SK-N-DZ (cell line): ENCODE measurements at regions not wholly inside any gene's neighbourhood (a gene's known extent, or its start where the extent isn't known, plus 50 kb on each side); places are given as distances from the start of the nearest gene placed in this dataset.
A peak's percentile ranks its signal among the peaks of the same experiment; 100 is the strongest.

Experiments
- DNase-seq: peaks from one replicate; pipeline ENCODE4 v3.0.0-alpha.2; 2015; ENCODE audit warnings: low spot score

DNA sequence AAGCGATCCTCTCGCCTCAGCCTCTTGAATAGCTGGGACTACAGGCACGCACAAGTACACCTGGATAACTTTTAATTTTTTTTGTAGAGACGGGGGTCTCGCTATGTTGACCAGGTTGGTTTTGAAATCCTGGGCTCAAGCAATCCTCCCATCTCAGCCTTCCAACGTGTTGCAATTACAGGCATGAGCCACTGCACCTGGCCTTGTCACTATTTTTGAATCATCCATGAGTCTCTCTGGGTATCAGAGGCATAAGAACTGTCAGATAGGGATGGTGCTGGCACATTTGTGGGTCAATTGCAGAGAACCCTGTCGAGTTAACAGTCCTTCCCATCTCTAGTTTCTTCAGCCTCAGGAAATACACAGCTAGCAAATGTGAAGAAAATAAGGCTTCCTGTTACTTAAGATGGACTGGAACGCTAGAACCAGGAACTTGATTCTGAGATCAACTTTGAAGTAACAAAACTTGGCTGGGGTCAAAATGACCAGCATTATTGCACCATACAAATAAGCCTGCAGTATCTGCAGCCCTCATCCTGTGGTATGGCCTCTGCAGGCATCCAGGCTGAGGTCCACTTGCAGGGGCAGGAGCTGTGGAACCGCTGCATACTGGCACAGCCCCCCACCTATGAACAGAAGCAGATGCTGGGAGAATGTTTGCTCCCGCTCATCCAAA is 124.3 kb upstream of the GADD45A start:
- DNase-seq, result no peak

DNA sequence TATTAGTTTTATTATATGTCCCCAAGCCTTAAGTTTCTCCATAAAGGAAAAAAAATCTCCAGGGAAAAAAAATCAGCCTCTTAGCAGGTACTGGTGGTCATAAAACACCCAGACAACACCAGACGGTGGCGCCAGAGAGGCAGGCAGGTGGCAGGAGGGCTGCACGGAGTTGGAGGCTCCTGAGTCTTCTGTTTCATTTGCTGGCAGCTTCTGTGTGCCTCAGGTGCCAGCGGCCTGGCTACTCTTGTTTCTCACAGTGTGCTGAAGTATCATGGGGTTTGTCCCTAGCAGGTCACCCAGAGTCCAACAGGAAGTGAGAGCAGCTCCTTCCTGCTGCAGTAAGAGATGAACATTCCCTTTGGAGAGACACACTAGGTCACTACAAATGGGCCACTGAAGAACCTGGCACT is 123.3 kb upstream of the GADD45A start:
- peak; percentile 82 for DNase-seq

DNA sequence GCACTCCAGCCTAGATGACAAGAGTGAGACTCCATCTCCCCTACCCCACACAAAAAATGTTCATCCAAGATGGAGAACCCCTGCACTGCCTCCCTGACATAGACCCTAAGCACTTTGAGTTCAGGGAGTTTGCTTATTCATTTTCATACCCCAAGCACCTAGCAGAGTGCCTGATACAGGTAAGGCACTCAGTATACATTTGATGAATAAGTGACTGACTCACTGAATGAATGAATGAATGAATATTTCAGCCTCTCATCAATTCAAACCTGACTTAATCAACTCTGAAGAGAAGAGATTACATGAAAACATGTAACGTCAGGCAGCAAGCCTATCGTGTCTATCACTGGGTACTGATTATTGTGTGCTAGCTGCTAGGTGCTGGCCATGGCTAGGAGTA is 121.3 kb upstream of the GADD45A start:
- no peak for DNase-seq

DNA sequence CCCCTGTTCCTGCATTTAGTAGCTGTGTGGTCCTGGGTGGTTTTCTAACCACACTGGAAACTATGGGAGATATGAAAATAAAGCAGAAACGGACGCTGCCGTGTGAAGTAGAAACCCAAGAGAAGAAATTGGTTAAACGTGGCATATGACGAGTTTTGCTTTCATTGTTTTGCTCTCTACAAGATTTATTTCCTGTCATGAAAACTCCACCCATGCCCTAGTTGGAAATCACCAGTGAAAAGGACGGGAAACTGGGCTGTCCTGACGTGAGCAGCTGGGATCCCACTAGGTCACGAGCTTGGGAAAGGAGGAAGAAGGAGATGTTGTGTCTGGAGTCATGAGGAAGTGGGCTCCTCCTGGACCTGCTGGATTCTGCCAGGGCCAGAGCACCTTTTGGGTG is 120.8 kb upstream of the GADD45A start:
- no peak for DNase-seq

DNA sequence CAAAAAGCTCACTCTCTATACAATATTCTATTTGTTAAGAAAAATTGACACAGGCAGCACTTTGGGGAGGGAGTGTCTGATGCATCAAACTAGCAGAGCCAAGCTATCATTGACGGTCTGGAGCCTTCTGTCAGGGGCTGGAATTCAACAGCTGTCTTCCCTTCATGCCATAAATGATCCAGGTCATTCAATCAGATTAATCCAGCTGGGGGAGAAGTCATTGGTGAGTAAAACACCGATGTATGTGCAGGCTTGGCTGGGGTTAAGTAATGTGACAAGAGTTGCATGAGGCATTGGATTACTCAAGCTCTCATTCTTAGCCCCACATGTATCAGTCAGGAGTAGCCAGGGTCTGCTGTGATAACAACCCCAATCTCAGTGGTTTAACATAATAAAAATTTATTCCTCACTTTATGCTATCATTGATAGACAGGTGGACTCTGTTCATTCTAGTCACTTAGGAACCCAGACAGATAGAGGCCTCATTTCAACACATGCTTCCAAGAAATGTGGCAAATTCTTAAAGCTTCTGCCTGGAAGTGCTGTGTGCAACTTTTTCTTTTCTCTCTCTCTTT is 118.1 kb upstream of the GADD45A start:
- no peak for DNase-seq

DNA sequence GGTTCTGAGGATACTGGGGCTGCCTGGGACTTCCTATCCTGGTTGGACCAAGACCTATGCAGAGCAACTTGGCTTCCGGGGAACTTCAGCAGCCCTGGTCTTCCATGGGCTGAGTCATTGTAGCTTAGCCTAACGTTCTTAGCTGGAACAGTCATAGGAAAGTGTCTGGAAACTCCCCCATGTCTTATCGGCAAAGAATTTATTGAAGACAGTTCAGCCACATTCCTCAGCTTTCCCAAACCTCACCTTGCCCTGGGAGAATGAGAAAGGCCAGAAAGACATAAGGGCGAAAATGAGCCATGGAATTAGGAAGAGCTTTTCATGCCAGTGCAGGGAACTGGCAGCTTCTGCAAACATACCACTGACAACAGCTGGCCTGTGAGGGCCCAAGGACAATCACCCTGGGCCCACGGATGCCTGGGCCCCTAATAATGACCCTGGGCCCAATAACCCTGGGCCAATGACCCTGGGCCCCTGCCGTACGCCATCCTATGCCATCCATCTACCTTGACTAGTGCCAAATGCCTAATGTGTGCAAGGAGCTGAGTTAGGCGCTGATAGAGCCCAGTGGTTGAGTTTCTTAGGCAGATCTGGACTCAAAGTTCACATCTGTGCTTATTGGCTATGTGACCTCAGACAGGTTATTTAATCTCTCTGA is 114.4 kb upstream of the GADD45A start:
- no peak for DNase-seq

DNA sequence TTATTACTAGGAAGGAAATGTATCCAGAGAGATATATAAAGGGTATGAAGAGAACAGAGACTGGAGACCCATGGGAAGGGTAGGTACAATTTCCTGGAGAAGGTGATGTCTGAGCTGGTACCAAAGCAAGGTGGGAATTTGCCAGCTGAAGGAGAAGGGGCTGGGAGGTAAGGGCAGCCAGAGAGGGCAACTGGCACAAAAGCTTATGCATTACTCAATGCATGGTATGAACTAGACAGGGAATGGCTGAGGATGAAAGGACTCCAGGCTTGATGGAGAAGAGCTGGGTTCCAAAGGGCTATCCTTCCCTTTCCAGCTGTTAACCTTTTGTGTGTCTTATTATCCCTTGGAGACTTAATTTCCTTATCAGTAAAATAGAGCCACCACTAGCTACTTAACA is 113.6 kb upstream of the GADD45A start:
- DNase-seq, result no peak

DNA sequence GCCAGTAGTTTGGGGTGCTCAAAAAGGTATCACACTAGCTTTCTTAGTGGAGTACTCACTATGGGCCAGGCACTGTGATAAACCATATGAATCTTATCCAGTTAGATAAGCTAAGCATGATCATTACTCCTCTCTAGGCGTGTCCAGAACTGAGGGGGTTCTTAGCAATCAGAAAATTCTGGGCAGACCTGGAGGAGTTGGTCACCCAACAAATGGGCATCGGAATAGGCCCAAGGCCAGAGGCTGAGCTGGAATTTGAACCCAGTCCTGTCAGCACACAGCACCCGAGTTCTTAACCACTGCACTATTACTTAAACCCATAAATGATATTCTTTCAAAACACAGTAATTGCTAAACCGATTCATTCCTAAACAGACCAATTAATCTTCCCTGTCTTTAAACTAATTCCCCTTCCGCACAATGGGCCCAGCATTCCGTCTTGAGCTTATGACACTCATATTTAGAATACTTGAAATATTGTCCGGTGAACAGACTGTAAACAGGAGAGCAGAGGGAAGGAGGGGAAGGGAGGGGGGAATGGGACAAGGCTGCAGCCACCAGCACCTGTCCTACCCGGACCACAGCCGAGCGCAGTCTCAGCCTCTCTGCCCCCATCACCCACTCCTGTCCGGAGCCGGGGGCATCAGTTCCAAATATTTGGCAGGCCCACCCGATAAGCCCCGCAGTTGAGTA is 113.0 kb upstream of the GADD45A start:
- no peak for DNase-seq

DNA sequence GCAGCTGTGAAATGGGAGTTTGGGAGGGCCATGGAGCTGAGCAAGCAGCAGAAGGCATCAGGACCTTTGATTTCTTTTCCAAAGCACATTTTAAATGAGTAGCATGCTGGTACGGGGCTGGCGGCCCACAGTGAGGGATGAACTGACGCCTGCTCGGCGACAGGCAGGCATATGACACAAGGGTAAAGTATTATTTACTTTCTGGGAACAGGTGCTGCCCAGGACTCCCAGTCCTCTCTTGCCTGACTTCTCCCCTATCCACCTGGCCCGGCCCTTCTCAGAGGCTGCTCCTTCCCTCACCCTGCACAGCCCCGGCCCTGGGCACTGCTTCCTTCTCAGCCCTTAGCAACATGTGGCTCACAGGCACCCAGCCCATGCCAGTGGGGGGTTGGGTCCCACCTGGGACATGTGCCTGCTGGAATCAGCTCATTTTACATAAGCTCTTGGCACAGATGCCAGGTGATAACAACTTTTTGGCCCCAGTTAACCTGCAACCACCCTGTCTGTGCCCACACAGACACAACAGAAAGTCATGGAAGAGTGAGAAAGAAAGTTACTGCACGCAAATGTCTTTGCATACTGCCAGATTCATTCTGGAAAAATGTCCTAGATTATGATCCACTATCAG is 112.3 kb upstream of the GADD45A start:
- DNase-seq, result no peak

DNA sequence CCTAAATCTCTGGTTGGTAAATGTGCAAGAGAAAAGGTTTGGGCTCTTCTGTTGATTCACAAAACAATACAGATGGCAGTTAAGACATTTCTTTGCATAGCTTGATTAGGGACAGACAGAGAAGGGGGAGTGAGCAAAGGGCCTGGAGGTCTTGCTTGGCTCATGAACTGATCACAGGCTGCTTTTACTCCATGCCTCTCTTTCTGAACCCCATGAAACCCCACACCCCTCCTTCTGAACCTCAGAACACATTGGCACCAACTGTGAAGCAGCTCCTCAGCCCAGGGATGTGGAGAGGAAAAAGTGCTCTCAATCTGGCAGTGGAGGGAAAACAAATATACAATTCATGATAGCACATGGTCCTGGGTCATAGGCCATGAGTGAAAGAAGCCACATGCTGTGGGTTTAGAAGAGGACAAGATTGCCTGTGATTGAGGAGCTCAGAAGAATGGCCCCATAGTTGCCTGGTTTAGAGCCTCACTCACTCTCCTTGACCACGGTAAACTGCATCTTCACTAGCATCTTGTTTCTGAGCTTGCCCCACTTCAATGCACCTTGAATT is 111.6 kb upstream of the GADD45A start:
- no peak for DNase-seq

DNA sequence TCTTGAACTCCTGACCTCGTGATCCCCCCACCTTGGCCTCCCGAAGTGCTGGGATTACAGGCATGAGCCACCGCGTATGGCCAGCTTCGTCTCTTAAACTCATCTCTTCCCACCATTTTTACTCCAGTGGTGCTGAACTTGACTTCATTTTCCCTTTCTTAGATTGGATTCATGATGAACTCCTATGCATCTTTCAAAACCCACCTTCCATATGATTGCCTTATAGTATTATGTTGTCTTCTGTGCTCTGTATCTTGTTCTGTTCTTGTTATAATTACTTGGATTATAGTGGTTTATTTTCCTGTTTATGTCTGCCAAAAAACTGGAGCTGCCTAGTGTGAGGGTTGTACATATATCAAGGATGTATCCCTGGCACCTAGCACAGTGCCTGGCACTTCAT is 110.8 kb upstream of the GADD45A start:
- no peak for DNase-seq

DNA sequence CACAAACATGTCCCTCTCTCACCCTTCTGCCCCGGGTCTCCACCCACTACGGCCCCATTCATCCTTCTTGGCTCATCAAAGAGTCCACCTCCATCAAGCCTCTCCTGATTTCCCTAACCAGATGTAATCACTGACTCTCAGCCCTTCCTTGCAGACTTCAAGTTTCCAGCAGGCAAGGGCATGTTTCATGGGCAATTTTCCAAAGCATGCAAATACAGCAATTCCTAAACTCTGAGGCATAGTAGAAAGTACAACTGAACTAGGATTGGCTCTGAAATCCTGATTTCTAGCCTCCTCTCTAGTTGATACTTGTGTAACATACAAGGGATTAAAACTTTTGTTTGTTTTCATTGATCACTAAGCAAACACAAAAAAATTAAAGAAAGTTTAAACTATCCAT is 109.1 kb upstream of the GADD45A start:
- no peak for DNase-seq

DNA sequence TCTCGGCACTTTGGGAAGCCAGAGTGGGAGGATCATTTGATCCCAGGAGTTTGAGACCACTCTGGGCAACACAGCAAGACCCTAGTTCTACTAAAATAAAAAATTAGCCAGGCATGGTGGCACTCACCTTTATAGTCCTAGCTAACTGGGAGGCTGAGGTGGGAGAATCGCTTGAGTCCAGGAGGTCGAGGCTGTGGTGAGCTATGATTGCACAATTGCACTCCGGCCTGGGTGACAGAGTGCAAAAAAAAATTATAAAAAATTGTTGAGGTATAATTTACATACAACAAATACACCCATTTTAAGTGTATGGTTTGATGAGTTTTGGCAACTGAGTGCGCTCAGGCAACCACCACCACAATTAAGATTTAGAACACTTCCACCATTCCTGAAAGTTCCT is 108.5 kb upstream of the GADD45A start:
- DNase-seq, result no peak

DNA sequence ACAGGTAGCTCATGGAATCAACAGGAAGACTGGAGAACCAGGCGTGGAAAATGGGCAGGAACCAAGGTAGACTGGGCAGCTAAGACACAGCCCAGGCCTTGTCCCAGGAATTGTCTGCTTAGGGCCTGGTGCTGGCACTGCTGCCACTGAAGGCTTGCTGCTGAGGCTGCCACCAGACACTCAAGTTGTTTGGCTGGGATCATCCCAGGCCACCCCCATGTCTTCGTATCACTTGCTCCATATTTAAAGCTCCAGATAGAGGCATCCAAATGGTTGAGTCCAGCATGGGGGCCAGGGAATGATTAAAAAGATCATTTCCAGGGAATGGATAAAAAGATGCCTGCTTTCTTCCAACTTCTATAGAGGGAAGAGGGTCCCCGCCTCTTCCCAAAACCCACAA is 107.4 kb upstream of the GADD45A start:
- no peak for DNase-seq

DNA sequence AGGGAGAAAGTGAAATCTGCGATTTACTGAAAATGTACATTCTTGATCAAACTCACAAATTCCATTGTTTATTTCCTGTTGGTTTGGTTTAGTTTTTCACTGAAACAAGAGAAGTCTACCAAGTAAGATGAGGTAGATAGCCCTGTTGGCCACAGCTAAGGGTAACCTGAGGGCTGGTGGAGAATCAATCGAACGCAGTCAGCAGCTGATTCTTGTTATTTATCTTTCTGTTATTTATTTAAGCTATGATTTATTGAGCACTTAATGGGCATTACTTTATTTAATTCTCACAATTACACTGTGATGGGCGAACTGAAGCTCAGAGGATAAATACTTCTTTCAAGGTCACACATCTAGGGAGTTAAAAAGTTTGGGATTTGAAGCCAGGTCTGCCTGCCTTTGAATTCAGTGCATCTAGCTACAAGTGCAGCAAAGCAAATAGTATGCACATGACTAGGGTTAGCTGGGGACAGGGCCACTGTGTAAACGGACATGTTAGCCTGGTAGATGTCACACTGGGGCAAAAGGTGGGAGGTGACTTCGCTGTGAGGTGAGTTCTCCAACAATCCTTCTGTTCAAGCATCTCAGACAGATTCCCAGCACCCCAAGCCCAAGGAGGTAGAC is 106.5 kb upstream of the GADD45A start:
- no peak for DNase-seq

DNA sequence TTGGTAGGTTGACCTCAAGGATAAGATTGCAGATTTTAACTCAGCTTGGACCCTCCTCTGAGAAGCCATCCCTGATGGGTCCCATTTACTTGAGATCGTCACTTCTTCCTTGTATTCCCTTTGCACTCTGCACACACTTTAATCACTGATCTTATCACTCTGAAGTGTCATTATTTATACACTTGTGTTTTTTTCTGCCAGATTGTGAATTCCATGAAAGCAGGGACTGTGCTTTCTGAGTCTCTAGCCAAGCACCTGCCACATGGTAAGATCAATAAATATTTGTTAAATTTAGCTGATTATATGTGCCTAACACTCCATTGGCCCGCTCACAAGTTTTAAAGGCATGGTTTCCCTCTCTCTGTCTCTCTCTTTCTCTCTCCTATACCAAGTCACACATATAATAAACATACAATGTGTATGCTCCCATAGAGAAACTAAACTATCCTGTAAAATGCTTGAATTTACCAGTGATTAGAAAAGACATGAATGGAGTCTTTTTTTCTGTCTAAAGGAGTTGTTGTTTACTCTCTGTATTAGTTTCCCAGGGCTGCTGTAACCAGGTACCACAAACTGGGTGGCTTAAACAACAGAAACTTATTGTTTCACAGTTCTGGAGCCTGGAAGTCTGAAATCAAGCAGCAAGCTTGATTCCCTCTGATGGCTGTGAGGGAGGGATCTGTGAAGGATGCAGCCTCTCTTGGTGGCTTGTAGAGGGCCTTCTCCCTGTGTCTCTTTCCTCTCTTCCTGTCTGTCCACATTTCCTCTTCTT is 105.2 kb upstream of the GADD45A start:
- no peak for DNase-seq

DNA sequence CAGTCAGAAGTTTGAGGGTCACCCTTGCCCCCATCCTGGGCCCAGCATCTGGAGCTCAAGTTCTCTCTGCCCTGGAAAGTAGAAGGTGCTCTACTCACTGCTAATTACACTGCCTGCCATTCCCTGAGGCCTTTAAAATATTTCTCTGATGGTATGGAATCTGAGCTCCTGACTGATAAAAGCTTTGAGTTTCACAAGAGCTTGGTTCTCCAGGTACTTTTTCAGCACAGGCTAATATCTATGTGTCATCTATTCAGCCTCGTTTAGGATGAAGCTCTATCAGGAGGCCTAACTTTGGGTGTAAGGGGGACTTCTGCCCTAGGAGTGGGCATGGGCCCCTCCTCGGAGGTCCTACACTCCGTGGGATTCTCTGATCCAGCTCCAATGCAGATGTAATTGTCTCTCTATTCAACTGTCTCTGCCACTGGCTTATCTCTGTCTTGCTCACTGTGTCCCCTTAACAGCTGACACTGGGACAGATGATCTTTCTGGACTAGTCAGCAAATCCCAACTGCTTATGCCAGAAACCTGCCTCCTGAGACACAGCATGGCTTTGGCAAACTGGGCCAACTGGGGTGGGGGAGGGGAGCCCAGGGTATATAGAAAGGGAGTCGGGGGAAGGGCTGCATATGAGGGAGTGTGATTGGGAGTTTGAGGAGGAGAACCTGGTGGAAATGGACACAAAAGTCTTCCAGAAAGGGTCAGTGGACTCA is 104.2 kb upstream of the GADD45A start:
- no peak for DNase-seq

DNA sequence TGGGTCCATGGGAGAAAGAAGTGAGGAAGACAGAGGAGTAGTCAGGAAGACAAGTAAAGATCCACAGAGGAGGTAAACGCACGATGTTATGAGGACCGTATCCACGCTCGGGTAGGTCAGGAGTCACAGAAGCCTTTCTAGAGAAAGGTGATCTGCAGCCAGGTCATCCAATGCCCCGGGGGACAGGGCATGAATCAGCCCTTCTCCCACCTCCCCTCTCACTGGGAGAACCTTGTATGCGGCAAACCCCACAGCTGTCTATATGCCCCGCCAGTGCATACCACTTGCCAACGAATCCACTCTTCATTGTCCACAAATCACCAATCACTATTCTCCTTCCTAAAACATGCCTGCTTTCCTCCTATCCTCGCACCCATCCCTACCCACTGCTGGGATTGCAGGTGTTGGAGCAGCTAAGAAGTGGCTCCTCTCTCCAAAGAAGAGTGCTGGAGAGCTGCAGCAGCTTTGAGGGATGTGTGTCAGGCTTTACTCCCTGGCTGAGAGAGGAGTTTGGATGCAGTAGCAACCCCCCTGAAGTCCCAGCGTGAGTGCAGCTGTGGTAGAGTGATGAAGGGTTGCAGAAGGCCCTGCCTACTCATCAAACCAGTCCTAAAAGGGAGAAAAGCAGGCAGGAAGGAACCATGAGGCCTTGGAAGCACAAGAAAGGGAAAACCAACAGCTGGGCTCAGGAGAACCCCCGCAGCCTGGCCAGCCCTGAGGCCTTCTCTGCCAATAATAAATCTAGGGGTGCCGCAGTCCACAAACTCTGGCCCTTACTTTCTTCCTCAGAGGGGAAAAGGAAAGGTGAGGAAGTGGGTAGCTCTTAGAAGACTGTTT is 102.2 kb upstream of the GADD45A start:
- DNase-seq, result no peak

DNA sequence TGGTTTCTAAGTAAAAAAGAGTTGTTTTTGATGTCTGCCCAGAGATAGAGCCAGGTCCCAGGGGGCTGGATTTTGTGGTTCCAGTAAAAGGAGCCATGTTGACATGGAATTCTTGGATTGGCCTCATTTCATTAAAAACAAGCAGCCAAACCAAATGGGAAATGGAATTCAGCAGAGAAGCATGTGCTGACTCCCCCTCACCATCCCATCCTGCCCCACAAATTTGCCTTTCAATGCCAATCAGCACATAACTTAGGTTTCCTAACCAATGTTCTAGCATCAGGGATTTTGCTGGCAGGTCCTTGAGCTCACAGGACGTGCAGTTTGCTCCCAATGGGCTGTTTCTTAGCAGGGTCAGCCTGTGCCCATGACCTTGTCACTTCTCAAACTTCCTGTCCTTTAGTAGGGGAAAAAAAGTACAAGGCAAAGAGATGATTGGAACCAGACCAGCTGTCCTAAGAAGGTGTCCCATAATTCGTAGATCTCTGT is 101.5 kb upstream of the GADD45A start:
- no peak for DNase-seq
